Activated T-helper 2 cell treated with anti-CD3 and anti-CD28 coated beads, Interferon-gamma antibody, Interleukin-2, Interleukin-4, amounts not matched to agents 10 μg/mL and 5 μg/mL and 100 μg/mL, durations not matched to agents 14 hours and 24 hours and 36 hours (primary cell): ENCODE measurements at regions not wholly inside any gene's neighbourhood (a gene's known extent, or its start where the extent isn't known, plus 50 kb on each side); places are given as distances from the start of the nearest gene placed in this dataset.

Experiments
- DNase-seq: peaks from one replicate; pipeline ENCODE4 v3.0.0; 2021; ENCODE audit warnings: low spot score
- H3K27ac Mint-ChIP-seq: one replicate; pipeline ENCODE4 v1.8.0; 2021; ENCODE audit warnings: mixed read lengths
- H3K27me3 Mint-ChIP-seq: one replicate; pipeline ENCODE4 v1.8.0; 2021; ENCODE audit warnings: low read depth, mixed read lengths
- H3K36me3 Mint-ChIP-seq: one replicate; pipeline ENCODE4 v1.8.0; 2021; ENCODE audit warnings: low read depth, mixed read lengths
- H3K4me1 Mint-ChIP-seq: one replicate; pipeline ENCODE4 v1.8.0; 2021; ENCODE audit warnings: low read depth, mixed read lengths
- H3K4me3 Mint-ChIP-seq: one replicate; pipeline ENCODE4 v1.8.0; 2021; ENCODE audit warnings: low read depth, mild to moderate bottlenecking, moderate library complexity, mixed read lengths
- H3K9me3 Mint-ChIP-seq: one replicate; pipeline ENCODE4 v1.8.0; 2021; ENCODE audit warnings: mixed read lengths
- intact Hi-C: fragments of 100-400 bp; cut with micrococcal nuclease; formaldehyde crosslinking; loops from one replicate; pipeline ENCODE4 v1.15.1; 2023

DNA sequence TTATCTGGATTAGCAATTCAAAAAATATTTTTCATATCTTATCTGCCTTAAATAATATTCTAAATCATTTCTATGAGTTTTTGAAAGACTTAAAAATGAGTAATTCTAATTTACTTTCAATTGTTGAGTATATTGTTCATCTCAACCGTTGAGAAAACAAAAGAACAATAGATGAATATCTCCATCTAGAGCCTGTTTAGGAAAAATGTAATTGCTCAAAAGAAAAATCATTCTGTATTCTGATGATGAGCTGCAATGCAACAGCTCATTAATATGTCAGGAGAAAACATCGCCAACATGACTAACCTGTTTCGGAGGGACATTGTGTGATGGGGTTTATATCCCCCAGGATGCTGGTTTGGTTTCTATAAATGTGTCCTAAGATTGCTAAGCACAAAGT, 417.6 kb downstream of the SUCLG1 start:
- intact Hi-C loops = no loop called here
- peaks cover 2% of the 10 kb centered on the region for H3K4me1 Mint-ChIP-seq
- H3K9me3 Mint-ChIP-seq = no peaks in the 10 kb centered on the region
- H3K36me3 Mint-ChIP-seq = no peaks in the 10 kb centered on the region
- no peak overlapping the region for H3K27ac Mint-ChIP-seq
- H3K4me3 Mint-ChIP-seq = no peak overlapping the region
- no peak for DNase-seq
- H3K27me3 Mint-ChIP-seq = peaks cover 11% of the 10 kb centered on the region

DNA sequence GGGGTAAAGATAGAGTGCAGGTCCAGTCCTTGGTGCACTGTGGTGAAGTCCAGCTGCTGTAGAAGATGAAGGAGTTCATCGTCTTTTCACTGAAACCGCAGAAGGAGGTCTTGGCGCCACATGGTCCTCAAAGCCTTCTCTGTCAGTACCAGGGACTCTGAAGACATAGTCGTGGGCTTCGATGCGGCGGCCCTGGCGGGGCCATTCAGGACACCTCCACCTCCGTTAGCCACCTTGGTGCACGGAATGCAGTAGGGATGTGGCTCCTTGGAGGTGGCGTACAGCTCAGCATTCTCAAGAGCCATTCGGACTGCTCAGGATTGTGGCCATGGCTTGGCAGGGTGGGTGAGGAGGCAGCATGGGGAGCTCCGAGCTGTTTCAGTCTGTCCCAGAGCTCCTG, 418.8 kb downstream of the SUCLG1 start:
- intact Hi-C loops = no loop called here
- Mint-ChIP-seq H3K4me3 (no peak overlapping the region), H3K27ac (no peak overlapping the region), H3K36me3 (no peaks in the 10 kb centered on the region), H3K27me3 (peaks cover 11% of the 10 kb centered on the region), H3K9me3 (no peaks in the 10 kb centered on the region), H3K4me1 (peaks cover 2% of the 10 kb centered on the region)
- DNase-seq = no peak

DNA sequence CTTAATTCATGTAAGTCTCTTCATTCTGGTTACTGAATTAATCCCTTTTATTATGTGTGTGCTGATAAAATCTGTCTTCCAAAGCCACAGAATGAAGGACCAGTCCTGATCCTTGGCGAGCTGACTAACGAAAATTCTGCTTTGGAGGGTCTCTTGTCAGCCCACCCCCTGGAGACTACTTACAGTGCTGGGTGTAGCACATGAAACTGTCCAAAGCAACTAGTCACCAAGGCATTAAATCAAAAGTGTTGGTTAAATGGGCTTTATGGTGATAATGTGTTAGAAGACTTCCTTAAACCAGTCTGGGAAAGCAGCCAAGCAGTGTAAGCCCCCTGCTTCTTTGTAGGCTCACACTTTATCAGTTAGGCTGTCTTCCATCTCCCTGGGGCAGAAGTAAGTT, 420.2 kb downstream of the SUCLG1 start:
- Mint-ChIP-seq H3K27me3 (peaks cover 7% of the 10 kb centered on the region), H3K4me3 (no peak overlapping the region), H3K9me3 (no peaks in the 10 kb centered on the region), H3K27ac (no peak overlapping the region), H3K4me1 (peaks cover 2% of the 10 kb centered on the region), H3K36me3 (no peaks in the 10 kb centered on the region)
- DNase-seq = no peak
- intact Hi-C loops = no loop called here

DNA sequence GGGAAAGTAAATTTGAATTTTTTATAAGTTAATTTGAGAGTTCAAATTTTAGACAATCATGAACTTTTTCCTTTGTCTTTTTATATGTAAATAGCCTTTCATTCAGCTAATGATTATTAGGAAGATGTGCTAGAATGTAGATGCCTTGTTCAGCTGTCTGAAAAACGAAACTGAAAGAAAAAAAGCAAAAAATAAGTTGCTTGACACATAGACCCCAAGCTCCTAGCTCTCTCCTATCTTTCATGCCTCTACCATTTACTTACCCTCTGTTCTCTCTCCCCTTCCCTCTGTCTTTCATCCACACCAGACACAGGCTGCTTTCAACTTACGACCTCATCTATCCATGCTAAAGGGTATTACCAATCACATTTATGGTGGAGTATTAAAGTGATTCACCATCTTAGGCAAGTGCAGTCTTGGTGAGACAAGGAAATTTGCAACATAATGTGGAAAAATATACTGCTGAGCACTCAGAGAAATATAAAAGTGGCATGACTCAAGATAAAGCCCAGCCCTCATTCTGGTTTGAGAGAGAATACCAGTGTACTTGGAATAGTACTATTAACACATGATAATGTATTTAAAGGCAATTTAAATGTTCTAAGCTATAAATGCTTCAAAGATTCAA, 425.6 kb downstream of the SUCLG1 start:
- Mint-ChIP-seq H3K9me3 (no peaks in the 10 kb centered on the region), H3K4me1 (peaks cover 3% of the 10 kb centered on the region), H3K4me3 (no peak overlapping the region), H3K36me3 (no peaks in the 10 kb centered on the region), H3K27me3 (peaks cover 1% of the 10 kb centered on the region), H3K27ac (no peak overlapping the region)
- no peak for DNase-seq
- intact Hi-C loops = no loop called here

DNA sequence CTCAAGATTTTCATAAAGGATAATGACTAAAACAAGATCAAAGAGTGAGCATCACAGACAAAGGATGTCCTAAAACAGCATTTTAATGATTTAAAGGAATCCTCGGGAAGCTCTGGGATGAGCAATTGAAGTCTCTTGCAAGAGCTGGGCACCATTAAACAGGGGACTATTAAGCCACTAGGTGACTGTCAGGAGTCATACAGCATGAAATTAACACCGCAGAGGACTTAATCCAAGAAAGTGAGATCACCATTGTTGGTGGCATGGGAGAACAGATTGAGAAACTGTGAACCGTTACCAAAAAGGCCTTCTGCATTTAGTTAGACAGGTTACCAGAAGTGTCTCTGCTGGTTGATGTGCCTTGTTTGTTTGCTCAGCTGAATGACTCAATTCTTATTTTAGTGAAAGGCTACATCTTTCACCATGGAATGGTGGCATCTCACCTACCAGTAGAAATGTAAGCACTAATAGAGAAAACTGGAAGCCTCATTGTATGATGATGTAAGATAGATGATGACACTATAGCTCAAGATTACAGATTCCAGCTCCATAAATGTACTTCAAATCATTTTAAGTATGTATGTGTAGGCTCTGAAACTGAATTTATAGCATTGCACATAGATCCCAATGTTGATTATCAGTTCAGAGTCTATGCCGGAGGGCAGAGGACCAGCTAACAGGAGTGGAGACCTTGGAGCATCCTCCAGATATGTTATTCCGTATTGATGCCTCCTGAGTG, 427.6 kb downstream of the SUCLG1 start:
- Mint-ChIP-seq H3K4me3 (no peak overlapping the region), H3K27ac (no peak overlapping the region), H3K4me1 (peaks cover 3% of the 10 kb centered on the region), H3K27me3 (peaks cover 1% of the 10 kb centered on the region), H3K9me3 (no peaks in the 10 kb centered on the region), H3K36me3 (no peaks in the 10 kb centered on the region)
- intact Hi-C loops = no loop called here
- no peak for DNase-seq

DNA sequence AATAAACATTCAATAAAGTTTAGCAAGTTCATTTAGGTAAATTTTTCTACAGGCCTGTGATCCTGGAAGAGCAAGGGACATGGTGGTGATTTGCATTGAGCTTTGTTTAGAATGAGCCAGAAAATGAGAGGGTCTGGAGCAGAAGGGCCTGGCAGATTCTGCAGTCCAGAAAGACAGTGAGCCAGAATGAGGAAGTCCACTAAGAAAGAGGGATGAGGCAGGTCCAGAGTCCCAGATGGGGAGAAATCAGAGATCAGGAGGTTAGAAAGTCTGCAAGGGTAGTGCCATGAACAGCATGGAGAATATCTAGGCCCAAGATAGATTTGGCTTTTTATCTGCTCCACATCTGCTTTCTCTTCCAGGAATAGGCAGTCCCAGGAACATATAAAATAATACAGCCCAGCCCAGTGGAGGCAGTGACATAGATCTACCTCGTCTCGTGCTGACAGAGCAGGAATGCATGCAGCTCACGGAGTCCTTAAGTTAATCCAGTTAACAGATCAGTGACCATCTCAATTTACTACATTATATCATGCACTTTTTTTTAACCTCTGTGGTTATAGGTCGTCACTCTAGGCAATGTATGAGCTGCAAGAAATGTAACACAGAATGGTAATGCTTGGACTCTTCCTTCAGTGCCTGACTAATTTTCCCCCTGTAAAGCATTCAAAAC, 429.0 kb downstream of the SUCLG1 start:
- H3K9me3 Mint-ChIP-seq = no peaks in the 10 kb centered on the region
- peaks cover 1% of the 10 kb centered on the region for H3K27me3 Mint-ChIP-seq
- no peak overlapping the region for H3K27ac Mint-ChIP-seq
- DNase-seq = no peak
- intact Hi-C loops = no loop called here
- peaks cover 3% of the 10 kb centered on the region for H3K4me1 Mint-ChIP-seq
- H3K36me3 Mint-ChIP-seq = no peaks in the 10 kb centered on the region
- no peak overlapping the region for H3K4me3 Mint-ChIP-seq

DNA sequence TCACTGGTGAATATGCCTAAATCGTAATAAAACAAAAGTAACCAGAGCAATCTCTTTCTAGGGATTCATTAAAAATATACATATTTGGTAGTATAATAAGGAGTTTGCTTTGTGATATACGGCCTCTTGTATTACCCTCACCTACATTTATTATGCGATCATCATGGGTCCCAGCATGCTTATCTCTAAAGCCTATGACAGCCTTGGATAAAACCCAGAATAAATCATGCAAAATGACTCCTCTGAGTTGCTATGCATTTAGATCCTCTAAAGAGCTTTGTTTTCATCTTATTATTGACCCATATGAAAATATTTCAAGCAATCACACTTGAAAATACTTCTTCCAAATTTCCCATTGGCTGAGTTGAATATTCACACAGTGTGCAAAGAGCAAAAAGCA, 432.3 kb downstream of the SUCLG1 start:
- no peak overlapping the region for H3K4me3 Mint-ChIP-seq
- H3K27me3 Mint-ChIP-seq = no peaks in the 10 kb centered on the region
- no peak for DNase-seq
- no peak overlapping the region for H3K27ac Mint-ChIP-seq
- no peaks in the 10 kb centered on the region for H3K4me1 Mint-ChIP-seq
- intact Hi-C loops = no loop called here
- H3K9me3 Mint-ChIP-seq = no peaks in the 10 kb centered on the region
- no peaks in the 10 kb centered on the region for H3K36me3 Mint-ChIP-seq

DNA sequence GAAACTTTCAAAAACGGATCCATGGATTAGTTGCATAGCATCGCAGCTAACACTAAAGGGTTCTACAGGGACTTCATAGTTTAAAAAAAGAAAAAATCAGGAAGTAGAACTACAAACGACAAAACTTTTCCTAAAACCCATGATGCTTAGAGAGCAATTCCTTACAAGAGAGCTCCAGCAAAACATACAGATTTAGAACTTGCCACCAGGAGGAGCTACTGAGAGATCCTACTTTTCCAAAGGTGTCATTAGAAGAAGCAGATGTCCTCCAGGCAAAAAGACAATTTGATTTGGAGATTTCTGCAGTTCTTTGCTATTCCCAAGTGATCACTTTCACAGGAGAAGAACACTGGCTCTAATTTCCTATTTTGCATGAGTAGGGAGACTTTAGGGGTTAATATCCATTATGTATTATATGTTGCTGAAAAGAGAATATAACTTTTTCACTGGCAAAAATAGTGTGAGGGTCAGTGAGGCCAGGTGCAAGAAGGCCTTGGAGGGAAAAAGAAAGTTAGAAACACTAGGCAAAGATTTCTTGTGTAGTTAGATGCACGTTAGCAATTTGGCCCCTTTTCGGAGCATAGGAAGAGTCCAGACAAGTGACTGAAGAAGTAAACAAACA, 436.2 kb downstream of the SUCLG1 start:
- H3K27ac Mint-ChIP-seq = no peak overlapping the region
- no peaks in the 10 kb centered on the region for H3K9me3 Mint-ChIP-seq
- H3K36me3 Mint-ChIP-seq = no peaks in the 10 kb centered on the region
- DNase-seq = no peak
- H3K4me1 Mint-ChIP-seq = no peaks in the 10 kb centered on the region
- no peaks in the 10 kb centered on the region for H3K27me3 Mint-ChIP-seq
- intact Hi-C loops = loop anchor here (1.0 to 5.0 kb wide), 2 partner anchors 280 to 294 kb away; no protein-coding TSS in a partner anchor
- no peak overlapping the region for H3K4me3 Mint-ChIP-seq

DNA sequence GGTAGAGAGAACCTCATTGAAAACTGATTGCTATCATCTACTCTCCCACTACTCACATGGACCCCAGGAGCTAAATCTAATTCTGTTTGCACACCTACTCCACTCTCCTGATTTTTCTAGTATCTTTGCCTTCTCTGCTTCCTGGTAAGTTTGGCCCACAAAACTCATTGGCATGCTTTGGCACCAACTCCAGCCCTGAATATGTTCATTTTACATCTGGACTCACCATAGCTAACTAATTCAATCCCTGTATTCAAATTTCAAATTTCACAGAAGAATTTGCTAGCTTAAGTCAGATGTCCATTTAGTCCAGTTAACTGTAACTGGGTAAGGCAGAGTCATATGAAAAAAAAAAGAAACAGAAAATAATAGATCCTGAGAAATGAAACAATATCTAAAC, 442.1 kb downstream of the SUCLG1 start:
- Mint-ChIP-seq H3K36me3 (no peaks in the 10 kb centered on the region), H3K27ac (no peak overlapping the region), H3K4me1 (no peaks in the 10 kb centered on the region), H3K4me3 (no peak overlapping the region), H3K9me3 (no peaks in the 10 kb centered on the region), H3K27me3 (no peaks in the 10 kb centered on the region)
- intact Hi-C loops = no loop called here
- DNase-seq = no peak

DNA sequence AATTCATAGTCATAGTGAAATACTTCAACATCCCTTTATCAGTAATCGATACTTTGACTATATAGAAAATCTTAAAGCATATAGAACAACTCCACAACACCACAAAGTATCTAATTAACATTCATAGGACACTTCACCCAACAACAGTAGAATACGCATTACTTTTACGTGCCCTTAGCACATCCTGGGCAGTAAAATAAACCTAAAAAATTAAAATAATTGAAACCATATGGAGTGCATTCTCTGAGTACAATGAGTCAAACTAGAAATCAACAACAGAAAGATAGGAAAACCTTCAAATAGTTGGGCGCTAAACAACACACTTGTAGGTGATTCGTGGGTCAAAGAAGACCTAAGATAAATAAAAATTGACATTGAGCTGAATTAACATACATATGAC, 442.9 kb downstream of the SUCLG1 start:
- no peak overlapping the region for H3K27ac Mint-ChIP-seq
- no peak overlapping the region for H3K4me3 Mint-ChIP-seq
- H3K36me3 Mint-ChIP-seq = no peaks in the 10 kb centered on the region
- no peaks in the 10 kb centered on the region for H3K9me3 Mint-ChIP-seq
- intact Hi-C loops = no loop called here
- no peaks in the 10 kb centered on the region for H3K4me1 Mint-ChIP-seq
- DNase-seq = no peak
- H3K27me3 Mint-ChIP-seq = no peaks in the 10 kb centered on the region

DNA sequence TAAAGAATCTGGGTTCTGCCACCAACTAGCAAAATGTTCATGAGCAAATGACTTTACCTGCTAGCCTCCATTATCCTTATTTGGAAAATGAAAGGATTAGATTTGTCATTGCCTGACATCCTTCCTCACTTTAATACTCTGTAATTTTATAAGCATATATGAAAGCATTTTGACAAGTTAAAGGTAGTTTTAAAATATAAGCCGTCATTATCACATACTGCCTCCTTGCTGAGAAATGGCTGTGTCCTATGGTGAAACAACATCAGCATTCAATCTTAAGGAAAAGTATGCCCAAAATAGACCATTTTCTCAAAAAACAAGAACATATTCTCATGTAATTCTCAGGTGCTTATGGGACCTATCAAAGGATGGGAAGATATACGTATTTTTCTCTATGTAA, 461.2 kb downstream of the SUCLG1 start:
- Mint-ChIP-seq H3K27ac (no peak overlapping the region), H3K27me3 (no peaks in the 10 kb centered on the region), H3K9me3 (no peaks in the 10 kb centered on the region), H3K4me1 (no peaks in the 10 kb centered on the region), H3K4me3 (no peak overlapping the region), H3K36me3 (no peaks in the 10 kb centered on the region)
- DNase-seq = no peak
- intact Hi-C loops = no loop called here

DNA sequence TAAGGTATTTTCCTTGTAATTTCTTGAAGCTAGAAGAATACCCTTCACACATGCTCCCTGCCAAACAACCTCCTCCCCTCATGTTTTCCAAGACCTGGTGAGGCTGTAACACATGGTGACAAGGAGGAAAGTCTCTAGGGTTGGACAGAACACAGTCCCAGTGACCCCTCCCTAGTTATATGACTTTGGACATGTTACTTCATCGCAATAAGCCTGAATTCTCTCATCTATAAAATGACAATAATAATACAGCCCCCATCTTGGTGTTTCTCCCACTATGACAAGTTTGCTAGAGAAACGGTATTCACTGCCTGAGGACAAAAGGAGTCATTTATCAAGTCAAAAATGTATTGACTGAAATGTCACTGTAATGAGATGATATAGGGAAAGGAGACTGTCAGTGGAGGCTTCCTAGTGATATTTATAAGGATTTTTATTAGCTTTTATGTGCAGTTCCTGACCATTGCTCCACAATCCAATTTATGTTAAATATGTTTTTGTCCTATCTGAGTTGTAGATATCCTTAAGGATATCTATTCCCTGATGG, 464.4 kb downstream of the SUCLG1 start:
- Mint-ChIP-seq H3K27me3 (no peaks in the 10 kb centered on the region), H3K36me3 (no peaks in the 10 kb centered on the region), H3K4me3 (no peak overlapping the region), H3K4me1 (no peaks in the 10 kb centered on the region), H3K9me3 (no peaks in the 10 kb centered on the region), H3K27ac (no peak overlapping the region)
- no peak for DNase-seq
- intact Hi-C loops = no loop called here
